ENCODE measurements at regions not wholly inside any gene's neighbourhood (a gene's known extent, or its start where the extent isn't known, plus 50 kb on each side); places are given as distances from the start of the nearest gene placed in this dataset.

GRCh38 chr16:64150193-64150592, 971.7 kb downstream of the CDH11 start:
- no peak for DNase-seq

GRCh38 chr16:64149756-64150155, 972.1 kb downstream of the CDH11 start:
- no peak for DNase-seq

GRCh38 chr16:64148356-64148755, 973.5 kb downstream of the CDH11 start:
- no peak for DNase-seq

- DNase-seq = no peak
Observed at GRCh38 chr16:64147941-64148340, 973.9 kb downstream of the CDH11 start.

- DNase-seq = no peak
Observed at GRCh38 chr16:64144617-64145016, 977.2 kb downstream of the CDH11 start.

- DNase-seq = no peak
Observed at GRCh38 chr16:64138621-64139020, 983.2 kb downstream of the CDH11 start.

GRCh38 chr16:64138006-64138405, 983.9 kb downstream of the CDH11 start:
- no peak for DNase-seq

- no peak for DNase-seq
Observed at GRCh38 chr16:64136743-64137142, 985.1 kb downstream of the CDH11 start.

- DNase-seq = no peak
Observed at GRCh38 chr16:64136314-64136713, 985.5 kb downstream of the CDH11 start.

- no peak for DNase-seq
Observed at GRCh38 chr16:64133366-64133765, 988.5 kb downstream of the CDH11 start.

- no peak for DNase-seq
Observed at GRCh38 chr16:64132759-64133361, 989.0 kb downstream of the CDH11 start.

- DNase-seq = no peak
Observed at GRCh38 chr16:64132190-64132589, 989.7 kb downstream of the CDH11 start.

- DNase-seq = no peak
Observed at GRCh38 chr16:64131423-64131822, 990.4 kb downstream of the CDH11 start.

GRCh38 chr16:64130140-64130539, 991.7 kb downstream of the CDH11 start:
- DNase-seq = no peak

GRCh38 chr16:64122177-64122576, 999.7 kb downstream of the CDH11 start:
- no peak for DNase-seq

GRCh38 chr16:64121473-64121872, 1000.4 kb downstream of the CDH11 start:
- no peak for DNase-seq

GRCh38 chr16:64116151-64116550, 1005.7 kb downstream of the CDH11 start:
- DNase-seq = no peak

GRCh38 chr16:64109241-64109640, 1012.6 kb downstream of the CDH11 start:
- no peak for DNase-seq

- no peak for DNase-seq
Observed at GRCh38 chr16:64102654-64103053, 1019.2 kb downstream of the CDH11 start.

- DNase-seq = no peak
Observed at GRCh38 chr16:64098451-64098850, 1023.4 kb downstream of the CDH11 start.

GRCh38 chr16:64096689-64097088, 1025.2 kb downstream of the CDH11 start:
- DNase-seq = no peak

- DNase-seq = no peak
Observed at GRCh38 chr16:64094992-64095634, 1026.8 kb downstream of the CDH11 start.

- DNase-seq = no peak
Observed at GRCh38 chr16:64094181-64094965, 1027.5 kb downstream of the CDH11 start.

GRCh38 chr16:64092271-64092670, 1029.6 kb downstream of the CDH11 start:
- no peak for DNase-seq
